DND-41 (cell line): ENCODE measurements at regions not wholly inside any gene's neighbourhood (a gene's known extent, or its start where the extent isn't known, plus 50 kb on each side); places are given as distances from the start of the nearest gene placed in this dataset.

ENCODE experiments used
- EZH2 ChIP-seq: IDR thresholded peaks from 3 replicates; pipeline ENCODE4 v1.6.1; 2012; ENCODE audit warnings: borderline replicate concordance, low read depth, mild to moderate bottlenecking, moderate library complexity, low read length, inconsistent platforms; ENCODE audit not compliant: severe bottlenecking
- TF ChIP-seq, protein P1 (sequence below): IDR thresholded peaks from 2 replicates; pipeline ENCODE4 v1.5.1; 2012; ENCODE audit warnings: borderline replicate concordance, low read length, moderate library complexity, mild to moderate bottlenecking; ENCODE audit not compliant: poor library complexity, severe bottlenecking; ENCODE audit errors: extremely low read depth

DNA sequence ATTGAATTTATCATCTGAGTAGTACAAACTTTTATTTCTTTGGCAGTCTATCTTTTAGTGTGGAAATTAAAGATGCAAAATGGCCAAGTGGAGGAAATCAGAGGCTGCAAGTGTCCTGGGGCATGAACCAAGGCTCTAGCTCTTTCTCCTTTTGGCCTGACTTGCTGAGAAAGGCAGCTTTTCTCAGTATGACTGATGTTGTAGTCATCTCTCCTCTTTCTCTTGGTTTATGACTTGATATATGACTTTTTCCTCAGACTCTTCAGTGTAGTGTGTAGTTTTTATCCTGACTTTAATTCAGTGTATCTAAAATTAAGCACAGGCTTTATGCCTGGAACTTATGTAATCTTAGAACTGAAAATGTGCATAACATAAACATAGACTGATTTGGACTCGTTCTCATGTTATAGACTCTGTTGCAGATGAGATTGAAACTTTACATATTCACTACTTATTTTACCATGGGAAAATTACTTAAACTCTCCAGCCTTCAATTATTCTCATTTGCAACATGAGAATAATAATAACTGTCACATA is 65.7 kb downstream of the SLITRK5 start:
- TF ChIP-seq, protein P1, sequence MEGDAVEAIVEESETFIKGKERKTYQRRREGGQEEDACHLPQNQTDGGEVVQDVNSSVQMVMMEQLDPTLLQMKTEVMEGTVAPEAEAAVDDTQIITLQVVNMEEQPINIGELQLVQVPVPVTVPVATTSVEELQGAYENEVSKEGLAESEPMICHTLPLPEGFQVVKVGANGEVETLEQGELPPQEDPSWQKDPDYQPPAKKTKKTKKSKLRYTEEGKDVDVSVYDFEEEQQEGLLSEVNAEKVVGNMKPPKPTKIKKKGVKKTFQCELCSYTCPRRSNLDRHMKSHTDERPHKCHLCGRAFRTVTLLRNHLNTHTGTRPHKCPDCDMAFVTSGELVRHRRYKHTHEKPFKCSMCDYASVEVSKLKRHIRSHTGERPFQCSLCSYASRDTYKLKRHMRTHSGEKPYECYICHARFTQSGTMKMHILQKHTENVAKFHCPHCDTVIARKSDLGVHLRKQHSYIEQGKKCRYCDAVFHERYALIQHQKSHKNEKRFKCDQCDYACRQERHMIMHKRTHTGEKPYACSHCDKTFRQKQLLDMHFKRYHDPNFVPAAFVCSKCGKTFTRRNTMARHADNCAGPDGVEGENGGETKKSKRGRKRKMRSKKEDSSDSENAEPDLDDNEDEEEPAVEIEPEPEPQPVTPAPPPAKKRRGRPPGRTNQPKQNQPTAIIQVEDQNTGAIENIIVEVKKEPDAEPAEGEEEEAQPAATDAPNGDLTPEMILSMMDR, result no peak
- TF ChIP-seq EZH2, result no peak
